Spleen (tissue), 11 donors: ENCODE measurements at regions not wholly inside any gene's neighbourhood (a gene's known extent, or its start where the extent isn't known, plus 50 kb on each side); places are given as distances from the start of the nearest gene placed in this dataset.

ENCODE experiments used
- DNase-seq: peaks from one replicate; pipeline ENCODE4 v3.0.0-alpha.2; 2020
- H3K27ac ChIP-seq, 8 donors: fragments of 200-600 bp; sonication (generic) in 7 of 8; 1 replicate in 4 of 8; 2 replicates in 4 of 8; pipeline versions ENCODE4 v1.5.0 to v1.8.0; 2016 to 2021; ENCODE audit warnings: inconsistent platforms in 4 of 8, mild to moderate bottlenecking in 4 of 8, moderate library complexity in 1 of 8
- H3K27me3 ChIP-seq, 7 donors: fragments of 200-600 bp; sonication (generic) in 6 of 7; replicated peaks in 1 of 7; 1 replicate in 4 of 7; 2 replicates in 3 of 7; pipeline versions ENCODE4 v1.5.0 to v1.8.0; 2016 to 2021; ENCODE audit warnings: inconsistent platforms in 3 of 7, mild to moderate bottlenecking in 1 of 7
- H3K36me3 ChIP-seq, 6 donors: fragments of 200-600 bp; sonication (generic) in 5 of 6; 1 replicate in 4 of 6; 2 replicates in 2 of 6; pipeline versions ENCODE4 v1.5.0 to v1.8.0; 2016 to 2021; ENCODE audit warnings: inconsistent platforms in 2 of 6
- H3K4me1 ChIP-seq, 6 donors: fragments of 200-600 bp; sonication (generic) in 5 of 6; 1 replicate in 3 of 6; 2 replicates in 3 of 6; pipeline versions ENCODE4 v1.5.0 to v1.8.0; 2016 to 2021; ENCODE audit warnings: inconsistent platforms in 3 of 6
- H3K4me3 ChIP-seq, 8 donors: fragments of 200-600 bp; sonication (generic) in 7 of 8; 1 replicate in 4 of 8; 2 replicates in 4 of 8; pipeline versions ENCODE4 v1.5.0 to v1.8.0; 2016 to 2021; ENCODE audit warnings: inconsistent platforms in 4 of 8, mild to moderate bottlenecking in 4 of 8, moderate library complexity in 2 of 8
- H3K9me3 ChIP-seq, 8 donors: fragments of 200-600 bp; sonication (generic) in 7 of 8; 1 replicate in 4 of 8; 2 replicates in 4 of 8; pipeline versions ENCODE4 v1.5.0 to v1.8.0; 2016 to 2021; ENCODE audit warnings: inconsistent platforms in 4 of 8
- CTCF ChIP-seq, 11 experiments: fragments of 200-600 bp in 7 of 11; fragments of 450-650 bp in 4 of 11; sonication (generic) in 4 of 11; IDR thresholded peaks in 8 of 11; conservative IDR thresholded peaks in 3 of 11; 1 replicate in 7 of 11; 2 replicates in 4 of 11; pipeline versions ENCODE4 v1.4.0 to v1.8.0; 2016 to 2021; ENCODE audit warnings: antibody characterized with exemption in 11 of 11, inconsistent platforms in 4 of 11, mild to moderate bottlenecking in 1 of 11
- POLR2A ChIP-seq, 3 donors: fragments of 450-650 bp; IDR thresholded peaks; one replicate each; pipeline ENCODE4 v1.5.1; 2017; ENCODE audit warnings: antibody characterized with exemption in 3 of 3, mild to moderate bottlenecking in 1 of 3
- POLR2AphosphoS5 ChIP-seq, 3 donors: sonication (generic); formaldehyde crosslinking; IDR thresholded peaks; one replicate each; pipeline ENCODE4 v1.5.1; 2017; ENCODE audit warnings: antibody characterized with exemption in 3 of 3
- WGBS, 5 donors: extraction: QIAGEN DNeasy Blood & Tissue Kit in 3 of 5; methylation state at CpG; one replicate each; pipeline versions ENCODE4 v1.1.5 to v1.1.7; 2013 to 2018; 5-methylcytosine and 5-hydroxymethylcytosine counted together
- intact Hi-C: fragments of 100-400 bp; cut with DNase I; formaldehyde crosslinking; loops from one replicate; pipeline ENCODE4 v1.15.0; 2023; ENCODE audit warnings: low total_unique reads
- donor health status: healthy with polysubstance abuse.
- donor health status: DM: no; HTN: no; CAD: no; lungs with moderate emphysema.
- donor health status: DM: no; HTN: no; CAD: no.
- donor health status: Bipolar disorder and iron deficiency.
- donor health status: healthy.
- donor health status: DM: no; HTN: no; CAD: no.
- donor health status: DM: yes; HTN: yes; CAD: no.

- Histone ChIP-seq H3K36me3 (no peaks in the 10 kb centered on the region), H3K4me3 (no peak overlapping the region), H3K9me3 (no peaks in the 10 kb centered on the region), H3K27ac (no peak overlapping the region), H3K4me1 (no peaks in the 10 kb centered on the region), H3K27me3 (no peaks in the 10 kb centered on the region)
- no peak for TF ChIP-seq POLR2AphosphoS5 (IDR thresholded peaks at IDR 0.05)
- no peak for TF ChIP-seq CTCF (IDR thresholded peaks at IDR 0.05 in 8 of 11, conservative IDR thresholded peaks at IDR 0.05 in 3 of 11)
- no peak for TF ChIP-seq POLR2A (IDR thresholded peaks at IDR 0.05)
- 57 to 75% (median 70%) methylated on average over 6 of the region's 6 CpGs for WGBS, 5 donors
- intact Hi-C loops, result no loop called here
- no peak for DNase-seq
Observed at GRCh38 chr6:135789375-135790050, 62.0 kb upstream of the PDE7B start.

GRCh38 chr6:135791441-135791840 is 60.1 kb upstream of the PDE7B start:
- WGBS, 5 donors, result 67 to 80% (median 74%) methylated on average over 4 of the region's 4 CpGs

GRCh38 chr6:135796643-135797305 is 54.7 kb upstream of the PDE7B start:
- DNase-seq, result no peak
- H3K4me3 ChIP-seq, result no peak overlapping the region
- no peaks in the 10 kb centered on the region for H3K9me3 ChIP-seq
- no peaks in the 10 kb centered on the region for H3K4me1 ChIP-seq
- no peaks in the 10 kb centered on the region for H3K36me3 ChIP-seq
- no peak for TF ChIP-seq POLR2AphosphoS5 (IDR thresholded peaks at IDR 0.05)
- no peak for TF ChIP-seq POLR2A (IDR thresholded peaks at IDR 0.05)
- TF ChIP-seq CTCF (IDR thresholded peaks at IDR 0.05 in 8 of 11, conservative IDR thresholded peaks at IDR 0.05 in 3 of 11), result no peak
- H3K27me3 ChIP-seq, result no peaks in the 10 kb centered on the region
- no peak overlapping the region for H3K27ac ChIP-seq
- intact Hi-C loops, result no loop called here
- WGBS, 5 donors, result 80 to 88% (median 84%) methylated on average over 7 of the region's 7 CpGs

More at GRCh38 chr6:135791441-135791840, 60.1 kb upstream of the PDE7B start:
- intact Hi-C loops, result no loop called here
- Histone ChIP-seq H3K36me3 (no peaks in the 10 kb centered on the region), H3K4me1 (no peaks in the 10 kb centered on the region), H3K27me3 (no peaks in the 10 kb centered on the region), H3K27ac (no peak overlapping the region), H3K9me3 (no peaks in the 10 kb centered on the region), H3K4me3 (no peak overlapping the region)
- DNase-seq, result no peak
- TF ChIP-seq POLR2AphosphoS5 (IDR thresholded peaks at IDR 0.05) (no peak), POLR2A (IDR thresholded peaks at IDR 0.05) (no peak), CTCF (IDR thresholded peaks at IDR 0.05 in 8 of 11, conservative IDR thresholded peaks at IDR 0.05 in 3 of 11) (no peak)

DNA sequence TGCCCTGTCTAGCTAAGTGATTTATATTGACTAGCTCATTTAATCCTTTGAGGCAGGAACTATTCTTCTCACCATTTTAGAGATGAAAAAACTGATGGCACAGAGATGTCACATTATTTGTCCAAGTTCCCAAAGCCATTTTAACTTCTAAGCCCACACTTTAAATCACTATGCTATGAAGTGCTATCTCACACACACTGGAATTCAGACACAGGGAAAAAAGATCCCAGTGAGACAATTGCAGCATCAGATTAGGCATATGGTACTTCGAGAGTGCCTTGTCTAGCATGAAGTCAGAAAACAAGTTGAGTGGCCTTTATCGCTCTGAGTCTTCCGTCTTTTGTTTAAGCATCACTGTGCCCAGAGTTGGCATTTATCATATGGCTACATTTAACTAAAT is 54.1 kb upstream of the PDE7B start:
- no peak overlapping the region for H3K27ac ChIP-seq
- intact Hi-C loops, result no loop called here
- no peak for TF ChIP-seq CTCF (IDR thresholded peaks at IDR 0.05 in 8 of 11, conservative IDR thresholded peaks at IDR 0.05 in 3 of 11)
- TF ChIP-seq POLR2AphosphoS5 (IDR thresholded peaks at IDR 0.05), result no peak
- no peak for TF ChIP-seq POLR2A (IDR thresholded peaks at IDR 0.05)
- no peak overlapping the region for H3K4me3 ChIP-seq
- DNase-seq, result no peak
- no peaks in the 10 kb centered on the region for H3K4me1 ChIP-seq
- H3K9me3 ChIP-seq, result no peaks in the 10 kb centered on the region
- no peaks in the 10 kb centered on the region for H3K36me3 ChIP-seq
- no peaks in the 10 kb centered on the region for H3K27me3 ChIP-seq
- 60 to 93% (median 82%) methylated on average over 3 of the region's 3 CpGs for WGBS, 5 donors
